ENCODE measurements at regions not wholly inside any gene's neighbourhood (a gene's known extent, or its start where the extent isn't known, plus 50 kb on each side); places are given as distances from the start of the nearest gene placed in this dataset.
"Not testable (repeated sequence)": the region's sequence is repeated elsewhere in the genome, so short reads cannot be mapped to it uniquely, and the experiment has no call there.

- DNase-seq (ENCODE audit: low read depth), result no peak
Measured at GRCh38 chr18:41693008-41693407, 262.0 kb upstream of the PIK3C3 start.

- no peak for DNase-seq (ENCODE audit: low read depth)
Measured at GRCh38 chr18:41690332-41691127, 264.5 kb upstream of the PIK3C3 start.

GRCh38 chr18:41687138-41687537 is 267.9 kb upstream of the PIK3C3 start:
- DNase-seq (ENCODE audit: low read depth), result no peak

- DNase-seq (ENCODE audit: low read depth), result no peak
Measured at GRCh38 chr18:41681138-41681880, 273.7 kb upstream of the PIK3C3 start.

GRCh38 chr18:41674506-41674905 is 280.5 kb upstream of the PIK3C3 start:
- no peak for DNase-seq (ENCODE audit: low read depth)

- DNase-seq (ENCODE audit: low read depth), result no peak
Measured at GRCh38 chr18:41666231-41666630, 288.8 kb upstream of the PIK3C3 start.

GRCh38 chr18:41665210-41665609 is 289.8 kb upstream of the PIK3C3 start:
- no peak for DNase-seq (ENCODE audit: low read depth)

GRCh38 chr18:41660654-41661053 is 294.4 kb upstream of the PIK3C3 start:
- no peak for DNase-seq (ENCODE audit: low read depth)

GRCh38 chr18:41659438-41660130 is 295.4 kb upstream of the PIK3C3 start:
- no peak for DNase-seq (ENCODE audit: low read depth)

- DNase-seq (ENCODE audit: low read depth), result no peak
Measured at GRCh38 chr18:41657189-41657588, 297.8 kb upstream of the PIK3C3 start.

GRCh38 chr18:41655074-41655473 is 300.0 kb upstream of the PIK3C3 start:
- no peak for DNase-seq (ENCODE audit: low read depth)

- DNase-seq (ENCODE audit: low read depth), result no peak
Measured at GRCh38 chr18:41647914-41648313, 307.1 kb upstream of the PIK3C3 start.

GRCh38 chr18:41646915-41647620 is 308.0 kb upstream of the PIK3C3 start:
- no peak for DNase-seq (ENCODE audit: low read depth)

GRCh38 chr18:41645589-41646360 is 309.3 kb upstream of the PIK3C3 start:
- no peak for DNase-seq (ENCODE audit: low read depth)

GRCh38 chr18:41644466-41644865 is 310.6 kb upstream of the PIK3C3 start:
- no peak for DNase-seq (ENCODE audit: low read depth)

GRCh38 chr18:41643427-41643826 is 311.6 kb upstream of the PIK3C3 start:
- no peak for DNase-seq (ENCODE audit: low read depth)

- no peak for DNase-seq (ENCODE audit: low read depth)
Measured at GRCh38 chr18:41642756-41643155, 312.3 kb upstream of the PIK3C3 start.

GRCh38 chr18:41639218-41639617 is 315.8 kb upstream of the PIK3C3 start:
- DNase-seq (ENCODE audit: low read depth), result no peak

- DNase-seq (ENCODE audit: low read depth), result not testable (repeated sequence)
Measured at GRCh38 chr18:41631723-41632285, 323.2 kb upstream of the PIK3C3 start.

- no peak for DNase-seq (ENCODE audit: low read depth)
Measured at GRCh38 chr18:41630232-41630886, 324.7 kb upstream of the PIK3C3 start.

- DNase-seq (ENCODE audit: low read depth), result no peak
Measured at GRCh38 chr18:41624460-41624859, 330.6 kb upstream of the PIK3C3 start.
